Left lobe of liver (tissue), 2 donors: ENCODE measurements at regions not wholly inside any gene's neighbourhood (a gene's known extent, or its start where the extent isn't known, plus 50 kb on each side); places are given as distances from the start of the nearest gene placed in this dataset.

ENCODE experiments used
- ATAC-seq: fragments of 200-7000 bp; cut with Tn5 transposase; one replicate; pipeline ENCODE4 v1.9.1; 2020; ENCODE audit warnings: mild to moderate bottlenecking, moderate library complexity
- DNase-seq: peaks from one replicate; pipeline ENCODE4 v3.0.0-alpha.2; 2020; ENCODE audit warnings: low spot score
- donor health status: DM: no; HTN: no; CAD: no; lungs with moderate emphysema.
- donor health status: DM: no; HTN: yes; CAD: no.

DNA sequence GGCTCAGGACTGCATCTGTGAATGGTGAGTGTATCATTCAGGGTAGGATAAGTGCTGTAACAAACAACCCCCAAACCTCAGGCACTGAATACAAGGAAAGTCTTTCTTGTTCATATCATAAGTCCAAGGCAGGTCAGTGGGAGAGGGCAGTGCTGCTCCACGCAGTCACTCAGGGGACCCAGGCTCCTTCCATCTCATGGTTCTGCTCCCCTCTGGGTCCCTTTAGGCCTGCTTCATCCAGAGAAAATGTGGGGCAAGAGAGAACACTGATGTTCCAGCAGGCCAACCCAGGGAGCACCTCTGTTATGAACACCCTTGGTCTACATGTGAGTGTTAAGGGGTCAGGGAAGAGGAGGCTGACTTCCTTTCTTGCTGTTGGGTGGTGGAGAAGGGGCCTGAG lies 187.8 kb downstream of the CHST1 start:
- DNase-seq = no peak
- ATAC-seq = no peak

DNA sequence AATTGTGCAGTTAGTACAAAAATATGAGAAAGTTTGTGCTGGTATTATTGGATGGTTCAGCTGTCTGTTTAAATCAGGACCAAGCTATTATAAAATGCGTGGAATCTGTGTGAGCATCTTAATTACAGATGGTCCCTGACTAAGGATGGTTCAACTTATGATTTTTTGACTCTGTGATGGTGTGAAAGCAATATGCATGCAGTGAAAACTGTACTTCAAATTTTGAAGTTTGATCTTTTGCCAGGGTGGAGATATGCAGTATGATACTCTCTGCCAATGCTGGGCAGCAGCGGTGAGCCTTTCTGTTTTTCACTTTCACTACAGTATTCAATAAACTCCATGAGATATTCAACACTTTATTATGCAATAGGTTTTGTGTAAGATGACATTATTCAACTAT lies 189.3 kb downstream of the CHST1 start:
- DNase-seq = no peak
- no peak for ATAC-seq

DNA sequence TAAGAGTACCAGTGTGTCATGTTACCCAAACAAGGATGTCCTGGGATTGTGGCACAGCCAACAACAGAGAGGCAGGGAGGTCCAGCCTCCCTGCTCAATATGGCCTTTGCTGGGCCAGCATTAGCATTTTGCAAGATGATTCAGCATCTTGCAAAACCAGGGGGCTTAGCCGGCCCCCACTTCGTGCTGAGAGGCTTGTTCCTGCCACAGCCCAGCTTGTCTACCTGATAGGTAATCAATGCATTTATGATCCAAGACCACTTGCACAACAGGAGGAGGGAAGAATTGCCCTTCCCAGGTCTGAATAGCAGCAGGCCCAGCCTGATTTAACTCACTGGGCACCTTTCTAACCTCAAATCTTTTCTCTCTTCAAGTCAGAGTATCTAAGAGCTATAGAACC lies 189.0 kb upstream of the SYT13 start:
- no peak for ATAC-seq
- DNase-seq = no peak

GRCh38 chr11:45473341-45473895 lies 187.3 kb upstream of the SYT13 start:
- no peak for DNase-seq
- no peak for ATAC-seq

DNA sequence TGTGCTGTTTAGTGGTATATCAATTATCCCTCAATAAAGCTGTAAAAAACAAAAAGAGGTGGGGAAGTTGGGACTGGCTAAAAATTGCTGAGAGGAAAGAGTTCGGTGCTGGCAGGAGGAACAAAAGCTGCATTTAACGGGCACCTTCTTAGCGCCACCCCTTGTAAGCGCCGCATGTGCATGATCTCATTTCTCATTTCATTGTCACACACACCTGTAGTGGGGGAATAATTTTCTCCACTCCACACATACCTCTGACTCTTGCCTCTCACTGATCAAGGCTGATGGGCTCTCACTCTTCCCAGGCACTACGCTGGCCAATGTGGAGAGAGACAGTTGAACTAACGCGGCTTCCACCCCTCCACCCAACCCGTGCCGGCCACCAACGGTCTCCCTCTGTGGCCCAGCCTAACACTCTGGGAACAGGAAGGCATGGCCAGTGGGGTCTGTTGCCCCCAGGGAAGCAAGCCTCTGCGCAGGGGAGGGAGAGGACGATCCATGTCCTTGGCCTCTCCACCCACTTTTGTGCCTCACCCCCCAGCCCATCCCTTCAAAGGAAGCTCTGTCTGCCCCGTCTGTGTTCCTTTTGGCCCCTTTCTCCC lies 186.7 kb upstream of the SYT13 start:
- DNase-seq (no peak), ATAC-seq (no peak)

GRCh38 chr11:45471266-45471665 lies 185.1 kb upstream of the SYT13 start:
- no peak for ATAC-seq
- no peak for DNase-seq

DNA sequence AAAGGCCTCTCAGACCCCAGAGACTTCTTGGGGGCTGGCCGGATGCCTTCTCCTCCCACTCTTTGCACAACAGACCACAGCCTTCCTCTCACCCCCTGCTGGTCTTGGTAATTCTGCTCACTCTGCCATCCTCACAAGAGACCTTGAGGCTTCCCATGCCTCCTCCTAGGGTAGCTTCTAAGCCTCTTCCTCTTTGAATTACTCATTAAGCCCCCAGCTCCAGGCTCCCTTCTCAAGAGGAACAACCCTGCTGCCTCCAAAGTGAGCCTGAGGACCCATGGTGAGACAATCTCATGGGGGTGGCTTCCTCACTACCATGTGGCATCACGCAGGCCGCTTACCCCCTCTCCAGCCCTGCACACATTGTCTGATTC lies 184.6 kb upstream of the SYT13 start:
- DNase-seq = no peak
- no peak for ATAC-seq

GRCh38 chr11:45470151-45470793 lies 184.1 kb upstream of the SYT13 start:
- peak; percentile 50 for ATAC-seq
- no peak for DNase-seq

DNA sequence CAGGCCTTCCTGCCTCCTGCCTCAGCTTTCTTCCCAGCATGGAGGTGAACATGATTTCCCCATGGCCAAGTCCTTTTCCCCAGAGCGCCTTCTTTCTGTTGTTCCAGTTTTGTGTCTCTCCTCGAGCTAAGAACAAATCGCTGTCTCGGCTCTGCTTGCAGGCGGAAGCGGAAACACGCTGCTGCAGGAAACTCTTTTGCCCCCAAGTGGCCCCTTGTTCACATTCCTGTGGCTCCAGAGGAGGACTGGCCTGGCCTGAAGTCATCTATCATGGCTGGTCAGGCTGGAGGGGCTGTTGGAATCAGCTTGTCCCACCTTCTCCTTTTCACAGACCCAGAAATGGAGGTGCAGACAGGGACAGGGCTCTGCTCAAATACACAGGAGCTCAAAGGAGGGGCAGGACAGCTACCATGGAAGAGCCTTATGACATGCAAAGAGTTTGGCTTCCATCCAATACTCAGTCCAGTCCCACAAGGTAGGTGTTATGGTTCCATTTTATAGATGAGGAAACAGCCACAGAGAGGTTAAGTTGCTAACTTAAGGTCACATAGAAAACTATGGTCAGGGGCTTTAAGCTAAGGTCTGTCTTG lies 182.2 kb upstream of the SYT13 start:
- DNase-seq = no peak
- ATAC-seq = no peak

GRCh38 chr11:45463541-45463940 lies 177.4 kb upstream of the SYT13 start:
- no peak for ATAC-seq
- DNase-seq = no peak

GRCh38 chr11:45461514-45461913 lies 175.4 kb upstream of the SYT13 start:
- DNase-seq = no peak
- no peak for ATAC-seq

GRCh38 chr11:45459491-45459890 lies 173.3 kb upstream of the SYT13 start:
- ATAC-seq (no peak), DNase-seq (no peak)

DNA sequence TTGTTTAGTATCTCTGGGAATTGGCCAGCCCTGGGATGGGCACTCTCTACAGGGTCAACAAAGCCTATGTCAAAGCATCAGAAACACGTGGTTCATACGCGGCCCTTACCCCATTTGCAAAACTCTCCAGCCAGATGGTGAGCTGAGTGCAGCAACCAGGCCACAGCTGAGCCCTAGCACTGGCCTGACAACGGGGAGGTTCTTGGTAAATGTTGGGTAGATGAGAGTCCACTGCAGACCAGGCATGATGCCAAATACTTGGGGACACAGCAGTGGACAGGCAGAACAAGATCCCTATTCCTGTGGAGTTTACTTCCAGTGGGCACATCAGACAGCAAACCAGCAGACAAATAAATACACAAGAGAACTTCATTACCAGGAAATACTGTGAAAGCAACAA lies 172.1 kb upstream of the SYT13 start:
- ATAC-seq (peak; percentile 52), DNase-seq (no peak)

- ATAC-seq (no peak), DNase-seq (no peak)
These were observed 171.5 kb upstream of the SYT13 start for GRCh38 chr11:45457649-45458048.

- no peak for ATAC-seq
- DNase-seq = no peak
These were observed 170.5 kb upstream of the SYT13 start for GRCh38 chr11:45456686-45457085.

GRCh38 chr11:45455536-45455935 lies 169.4 kb upstream of the SYT13 start:
- no peak for DNase-seq
- no peak for ATAC-seq

- DNase-seq (no peak), ATAC-seq (no peak)
These were observed 168.8 kb upstream of the SYT13 start for GRCh38 chr11:45454917-45455401.

- DNase-seq (no peak), ATAC-seq (no peak)
These were observed 167.6 kb upstream of the SYT13 start for GRCh38 chr11:45453721-45454120.

DNA sequence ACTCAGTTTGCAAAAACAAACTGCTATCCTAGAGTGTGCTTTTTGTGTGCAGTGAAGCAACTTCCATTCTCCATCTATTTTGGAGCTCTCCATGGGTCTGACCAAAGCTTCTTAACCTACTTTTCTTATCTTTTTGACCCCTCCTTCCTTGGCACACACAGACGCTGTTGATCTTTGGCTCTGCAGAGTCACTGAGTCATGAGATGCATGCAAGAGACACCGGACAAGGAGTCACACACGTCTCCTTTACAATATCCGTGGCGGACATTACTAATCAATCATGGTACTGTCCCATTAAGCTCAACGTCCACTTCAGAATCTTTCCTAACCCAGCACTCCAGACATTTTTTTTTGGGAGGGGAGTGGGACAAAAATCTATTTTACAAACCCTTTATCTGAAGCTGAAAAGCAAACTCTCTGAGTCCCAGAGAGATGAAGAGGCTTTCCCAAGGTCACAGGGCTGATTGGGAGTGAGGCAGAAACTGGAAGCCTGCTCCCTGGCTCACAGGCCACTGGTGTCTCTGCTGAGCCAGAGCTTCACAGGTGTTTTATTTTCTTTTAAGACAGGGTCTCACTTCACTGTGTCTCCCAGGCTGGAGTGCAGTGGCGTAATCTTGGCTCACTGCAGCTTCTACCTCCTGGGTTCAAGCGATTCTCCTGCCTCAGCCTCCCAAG lies 165.8 kb upstream of the SYT13 start:
- DNase-seq (no peak), ATAC-seq (no peak)

DNA sequence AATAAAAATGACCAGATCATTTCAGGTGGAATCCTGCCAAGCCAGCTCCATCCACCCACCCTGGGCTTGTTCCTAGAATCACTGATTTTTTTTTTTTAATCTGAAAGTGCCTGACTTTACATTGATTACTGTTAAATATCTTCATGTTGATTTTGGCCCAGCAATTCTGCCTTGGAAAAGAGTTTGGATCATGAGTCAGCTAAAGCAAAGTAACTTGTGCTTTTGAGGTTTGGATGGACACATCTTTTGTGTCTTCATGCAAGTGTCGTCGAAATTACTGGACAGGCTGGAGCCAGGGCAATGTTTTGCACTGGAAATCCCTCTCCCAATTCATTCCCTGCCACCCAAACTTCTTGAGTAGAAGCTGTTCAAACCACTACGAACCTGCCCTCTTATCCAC lies 164.0 kb upstream of the SYT13 start:
- DNase-seq (no peak), ATAC-seq (no peak)

DNA sequence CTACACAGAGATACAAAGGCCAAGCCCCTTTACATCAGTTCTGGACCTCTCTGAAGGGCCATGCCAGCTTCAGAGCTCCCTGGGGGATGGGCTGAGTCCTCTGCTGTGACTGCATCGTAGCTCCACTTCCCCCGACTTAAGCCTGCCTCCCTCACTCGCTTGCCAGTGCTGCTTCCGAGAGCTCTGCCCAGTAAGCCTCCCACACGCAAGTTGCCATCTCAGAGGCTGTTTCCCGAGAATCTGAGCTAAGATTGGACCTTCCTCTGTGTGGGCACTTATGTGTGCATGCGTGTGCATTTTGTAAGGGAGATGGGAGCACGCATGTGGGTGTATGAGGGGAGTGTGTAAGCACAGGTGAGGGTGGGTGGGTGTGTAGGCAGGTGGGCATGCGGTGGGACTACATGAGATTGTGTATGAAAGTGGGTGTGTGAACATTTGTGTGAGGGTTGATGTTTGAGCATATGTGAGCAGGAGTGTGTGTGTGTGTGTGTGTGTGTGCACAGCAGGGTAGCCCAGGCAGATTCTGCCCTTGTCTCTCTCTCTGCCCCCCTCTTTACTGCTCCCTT lies 163.0 kb upstream of the SYT13 start:
- DNase-seq (no peak), ATAC-seq (no peak)
